ENCODE measurements at regions not wholly inside any gene's neighbourhood (a gene's known extent, or its start where the extent isn't known, plus 50 kb on each side); places are given as distances from the start of the nearest gene placed in this dataset.

GRCh38 chr10:94074462-94074861 is 80.7 kb downstream of the PLCE1 start:
- FAIRE-seq, result no peak
- no peak for TF ChIP-seq CTCF (IDR thresholded peaks at IDR 0.05; ENCODE audit: insufficient read depth, missing control alignments)

GRCh38 chr10:94075506-94075905 is 81.8 kb downstream of the PLCE1 start:
- FAIRE-seq, result no peak
- TF ChIP-seq CTCF (IDR thresholded peaks at IDR 0.05; ENCODE audit: insufficient read depth, missing control alignments), result no peak
- DNase-seq (ENCODE audit: insufficient read length, low spot score), result no peak

More at GRCh38 chr10:94074462-94074861, 80.7 kb downstream of the PLCE1 start:
- no peak for DNase-seq (ENCODE audit: insufficient read length, low spot score)

- FAIRE-seq (no peak), DNase-seq (ENCODE audit: insufficient read length, low spot score) (no peak)
- peak; percentile 41 for TF ChIP-seq CTCF (IDR thresholded peaks at IDR 0.05; ENCODE audit: insufficient read depth, missing control alignments)
Observed at GRCh38 chr10:94076325-94076841, 82.7 kb downstream of the PLCE1 start.

GRCh38 chr10:94077042-94077441 is 83.3 kb downstream of the PLCE1 start:
- no peak for TF ChIP-seq CTCF (IDR thresholded peaks at IDR 0.05; ENCODE audit: insufficient read depth, missing control alignments)
- FAIRE-seq (no peak), DNase-seq (ENCODE audit: insufficient read length, low spot score) (no peak)

- FAIRE-seq (no peak), DNase-seq (ENCODE audit: insufficient read length, low spot score) (no peak)
- TF ChIP-seq CTCF (IDR thresholded peaks at IDR 0.05; ENCODE audit: insufficient read depth, missing control alignments), result no peak
Observed at GRCh38 chr10:94080108-94080507, 86.4 kb downstream of the PLCE1 start.

- TF ChIP-seq CTCF (IDR thresholded peaks at IDR 0.05; ENCODE audit: insufficient read depth, missing control alignments), result no peak
- FAIRE-seq, result no peak
- DNase-seq (ENCODE audit: insufficient read length, low spot score), result no peak
Observed at GRCh38 chr10:94083662-94084265, 90.0 kb downstream of the PLCE1 start.

GRCh38 chr10:94084344-94084743 is 90.6 kb downstream of the PLCE1 start:
- FAIRE-seq, result no peak
- no peak for TF ChIP-seq CTCF (IDR thresholded peaks at IDR 0.05; ENCODE audit: insufficient read depth, missing control alignments)
- DNase-seq (ENCODE audit: insufficient read length, low spot score), result no peak
